ENCODE measurements at regions not wholly inside any gene's neighbourhood (a gene's known extent, or its start where the extent isn't known, plus 50 kb on each side); places are given as distances from the start of the nearest gene placed in this dataset.
"Not testable (repeated sequence)": the region's sequence is repeated elsewhere in the genome, so short reads cannot be mapped to it uniquely, and the experiment has no call there.

GRCh38 chr1:103469801-103470200, 55.7 kb upstream of the RNPC3 start:
- no peak for DNase-seq
- Mint-ChIP-seq H3K27me3 (no peaks in the 10 kb centered on the region), H3K4me1 (no peaks in the 10 kb centered on the region), H3K36me3 (no peaks in the 10 kb centered on the region), H3K9me3 (no peaks in the 10 kb centered on the region), H3K27ac (no peak overlapping the region), H3K4me3 (no peak overlapping the region)
- no peak for ATAC-seq (ENCODE audit: low read depth)
- POLR2A ChIA-PET: no interaction called here

GRCh38 chr1:103467100-103467499, 58.4 kb upstream of the RNPC3 start:
- no peak for DNase-seq

GRCh38 chr1:103461161-103462105, 64.1 kb upstream of the RNPC3 start:
- Mint-ChIP-seq H3K4me3 (no peak overlapping the region), H3K9me3 (no peaks in the 10 kb centered on the region), H3K27me3 (peaks cover 2% of the 10 kb centered on the region), H3K36me3 (no peaks in the 10 kb centered on the region), H3K27ac (no peak overlapping the region), H3K4me1 (no peaks in the 10 kb centered on the region)
- ATAC-seq (ENCODE audit: low read depth) (no peak), DNase-seq (no peak)
- POLR2A ChIA-PET: no interaction called here

More at GRCh38 chr1:103467100-103467499, 58.4 kb upstream of the RNPC3 start:
- ATAC-seq (ENCODE audit: low read depth): no peak
- Mint-ChIP-seq H3K27me3 (peaks cover 2% of the 10 kb centered on the region), H3K27ac (no peak overlapping the region), H3K4me1 (no peaks in the 10 kb centered on the region), H3K4me3 (no peak overlapping the region), H3K36me3 (no peaks in the 10 kb centered on the region), H3K9me3 (no peaks in the 10 kb centered on the region)
- POLR2A ChIA-PET: no interaction called here

- no peak for ATAC-seq (ENCODE audit: low read depth)
- Mint-ChIP-seq H3K27me3 (peaks cover 2% of the 10 kb centered on the region), H3K4me1 (no peaks in the 10 kb centered on the region), H3K9me3 (no peaks in the 10 kb centered on the region), H3K4me3 (no peak overlapping the region), H3K36me3 (no peaks in the 10 kb centered on the region), H3K27ac (no peak overlapping the region)
- no peak for DNase-seq
- POLR2A ChIA-PET: no interaction called here
Observed at GRCh38 chr1:103460511-103460910, 65.0 kb upstream of the RNPC3 start.

GRCh38 chr1:103459346-103459745, 66.2 kb upstream of the RNPC3 start:
- H3K4me3 Mint-ChIP-seq: no peak overlapping the region
- H3K36me3 Mint-ChIP-seq: no peaks in the 10 kb centered on the region
- H3K4me1 Mint-ChIP-seq: no peaks in the 10 kb centered on the region
- H3K27ac Mint-ChIP-seq: no peak overlapping the region
- no peaks in the 10 kb centered on the region for H3K9me3 Mint-ChIP-seq
- ATAC-seq (ENCODE audit: low read depth) (no peak), DNase-seq (no peak)
- POLR2A ChIA-PET: no interaction called here
- H3K27me3 Mint-ChIP-seq: peaks cover 3% of the 10 kb centered on the region

GRCh38 chr1:103457886-103458455, 67.5 kb upstream of the RNPC3 start:
- H3K4me1 Mint-ChIP-seq: no peaks in the 10 kb centered on the region
- POLR2A ChIA-PET: no interaction called here
- H3K9me3 Mint-ChIP-seq: no peaks in the 10 kb centered on the region
- no peak for DNase-seq
- H3K36me3 Mint-ChIP-seq: no peaks in the 10 kb centered on the region
- H3K27me3 Mint-ChIP-seq: peaks cover 2% of the 10 kb centered on the region
- ATAC-seq (ENCODE audit: low read depth): no peak
- H3K4me3 Mint-ChIP-seq: no peak overlapping the region
- H3K27ac Mint-ChIP-seq: no peak overlapping the region

GRCh38 chr1:103448560-103448959, 76.9 kb upstream of the RNPC3 start:
- H3K4me3 Mint-ChIP-seq: no peak overlapping the region
- peak; percentile 47 for ATAC-seq (ENCODE audit: low read depth)

GRCh38 chr1:103447471-103447870, 78.0 kb upstream of the RNPC3 start:
- no peak overlapping the region for H3K4me3 Mint-ChIP-seq
- no peak for DNase-seq
- POLR2A ChIA-PET: interaction anchor here (0.7 kb wide), 1 partner anchor 528 kb away, joined by 3 read pairs; no protein-coding TSS in a partner anchor
- H3K27me3 Mint-ChIP-seq: peaks cover 6% of the 10 kb centered on the region
- no peaks in the 10 kb centered on the region for H3K9me3 Mint-ChIP-seq
- no peaks in the 10 kb centered on the region for H3K36me3 Mint-ChIP-seq
- no peak for ATAC-seq (ENCODE audit: low read depth)
- no peak overlapping the region for H3K27ac Mint-ChIP-seq
- H3K4me1 Mint-ChIP-seq: peaks cover 4% of the 10 kb centered on the region

More at GRCh38 chr1:103448560-103448959, 76.9 kb upstream of the RNPC3 start:
- no peak for DNase-seq
- Mint-ChIP-seq H3K36me3 (no peaks in the 10 kb centered on the region), H3K4me1 (peaks cover 4% of the 10 kb centered on the region), H3K27me3 (peaks cover 5% of the 10 kb centered on the region), H3K9me3 (no peaks in the 10 kb centered on the region), H3K27ac (no peak overlapping the region)
- POLR2A ChIA-PET: no interaction called here

- Mint-ChIP-seq H3K4me3 (no peak overlapping the region), H3K9me3 (no peaks in the 10 kb centered on the region)
Observed at GRCh38 chr1:103441342-103441741, 84.2 kb upstream of the RNPC3 start.

GRCh38 chr1:103436568-103437100, 88.9 kb upstream of the RNPC3 start:
- DNase-seq; H3K27ac Mint-ChIP-seq; H3K9me3 Mint-ChIP-seq; H3K27me3 Mint-ChIP-seq; H3K4me1 Mint-ChIP-seq; H3K36me3 Mint-ChIP-seq; H3K4me3 Mint-ChIP-seq; ATAC-seq (ENCODE audit: low read depth); POLR2A ChIA-PET: not testable (repeated sequence)

More at GRCh38 chr1:103441342-103441741, 84.2 kb upstream of the RNPC3 start:
- POLR2A ChIA-PET: no interaction called here
- no peak for DNase-seq
- Mint-ChIP-seq H3K27ac (no peak overlapping the region), H3K36me3 (no peaks in the 10 kb centered on the region), H3K4me1 (no peaks in the 10 kb centered on the region), H3K27me3 (peaks cover 6% of the 10 kb centered on the region)
- no peak for ATAC-seq (ENCODE audit: low read depth)

GRCh38 chr1:103435443-103435842, 90.1 kb upstream of the RNPC3 start:
- POLR2A ChIA-PET: no interaction called here
- no peak for ATAC-seq (ENCODE audit: low read depth)
- DNase-seq: no peak
- Mint-ChIP-seq H3K27ac (no peak overlapping the region), H3K4me3 (no peak overlapping the region), H3K27me3 (peaks cover 3% of the 10 kb centered on the region), H3K36me3 (no peaks in the 10 kb centered on the region), H3K9me3 (no peaks in the 10 kb centered on the region), H3K4me1 (no peaks in the 10 kb centered on the region)

- DNase-seq (no peak), ATAC-seq (ENCODE audit: low read depth) (no peak)
- Mint-ChIP-seq H3K4me1 (no peaks in the 10 kb centered on the region), H3K9me3 (peaks cover 2% of the 10 kb centered on the region), H3K27me3 (no peaks in the 10 kb centered on the region), H3K27ac (no peak overlapping the region), H3K36me3 (no peaks in the 10 kb centered on the region), H3K4me3 (no peak overlapping the region)
- POLR2A ChIA-PET: no interaction called here
Observed at GRCh38 chr1:103424650-103425049, 100.8 kb upstream of the RNPC3 start.

- Mint-ChIP-seq H3K27me3 (no peaks in the 10 kb centered on the region), H3K27ac (no peak overlapping the region), H3K4me1 (no peaks in the 10 kb centered on the region), H3K4me3 (no peak overlapping the region), H3K9me3 (no peaks in the 10 kb centered on the region), H3K36me3 (no peaks in the 10 kb centered on the region)
- DNase-seq: no peak
- POLR2A ChIA-PET: no interaction called here
- no peak for ATAC-seq (ENCODE audit: low read depth)
Observed at GRCh38 chr1:103416681-103417286, 108.7 kb upstream of the RNPC3 start.
